HEK293T (cell line): ENCODE measurements at regions not wholly inside any gene's neighbourhood (a gene's known extent, or its start where the extent isn't known, plus 50 kb on each side); places are given as distances from the start of the nearest gene placed in this dataset.

ENCODE experiments used
- ARNT ChIP-seq: fragments of 450-650 bp; IDR thresholded peaks from 2 replicates; pipeline ENCODE4 v1.6.1; 2017; ENCODE audit warnings: mild to moderate bottlenecking
- BHLHE40 ChIP-seq: fragments of 450-650 bp; IDR thresholded peaks from 2 replicates; pipeline ENCODE4 v1.6.1; 2016; ENCODE audit warnings: mild to moderate bottlenecking, moderate library complexity, borderline replicate concordance
- FOXA1 ChIP-seq: fragments of 450-650 bp; IDR thresholded peaks from 2 replicates; pipeline ENCODE4 v1.6.1; 2016; ENCODE audit warnings: mild to moderate bottlenecking
- PKNOX1 ChIP-seq: fragments of 450-650 bp; IDR thresholded peaks from 2 replicates; pipeline ENCODE4 v1.6.1; 2016
- SUZ12 ChIP-seq: fragments of 450-650 bp; IDR thresholded peaks from 2 replicates; pipeline ENCODE4 v1.6.1; 2016; ENCODE audit warnings: mild to moderate bottlenecking

GRCh38 chr15:95653361-95653805 is 677.1 kb upstream of the NR2F2 start:
- TF ChIP-seq SUZ12 (no peak), FOXA1 (no peak), BHLHE40 (no peak), PKNOX1 (no peak), ARNT (no peak)
